ENCODE measurements at regions not wholly inside any gene's neighbourhood (a gene's known extent, or its start where the extent isn't known, plus 50 kb on each side); places are given as distances from the start of the nearest gene placed in this dataset.

- no peak overlapping the region for H3K9ac ChIP-seq (ENCODE audit: insufficient read depth, low read length)
- no peak overlapping the region for H3K27ac ChIP-seq (ENCODE audit: insufficient read depth, low read length)
- H3K4me1 ChIP-seq (ENCODE audit: control insufficient read depth, extremely low read depth, insufficient read depth, low read length), result no peaks in the 10 kb centered on the region
Observed at GRCh38 chr2:23321751-23322150, 63.2 kb upstream of the KLHL29 start.

GRCh38 chr2:23322567-23323197, 62.3 kb upstream of the KLHL29 start:
- Histone ChIP-seq H2AFZ (ENCODE audit: low read length) (no peak overlapping the region), H3K9me3 (ENCODE audit: control insufficient read depth, insufficient read depth, low read depth, low read length) (no peaks in the 10 kb centered on the region), H3K27me3 (ENCODE audit: control insufficient read depth, insufficient read depth, low read length) (no peaks in the 10 kb centered on the region), H3K4me1 (ENCODE audit: control insufficient read depth, extremely low read depth, insufficient read depth, low read length) (no peaks in the 10 kb centered on the region), H3K4me3 (replicated peaks in 1 of 4; ENCODE audit: control extremely low read depth in 1 of 4, insufficient read depth in 1 of 4, low read depth in 3 of 4, low read length in 4 of 4) (no peak overlapping the region), H3K9ac (ENCODE audit: insufficient read depth, low read length) (no peak overlapping the region), H3K4me2 (ENCODE audit: extremely low read depth, insufficient read depth, low read length) (no peak overlapping the region), H3K79me2 (ENCODE audit: control insufficient read depth, insufficient read depth, low read length) (no peaks in the 10 kb centered on the region), H4K20me1 (ENCODE audit: control insufficient read depth, extremely low read depth, insufficient read depth, low read length) (no peaks in the 10 kb centered on the region), H3K27ac (ENCODE audit: insufficient read depth, low read length) (no peak overlapping the region), H3K36me3 (ENCODE audit: control insufficient read depth, insufficient read depth, low read length) (no peaks in the 10 kb centered on the region)
- DNase-seq (ENCODE audit: low read depth in 2 of 2), result no peak
- TF ChIP-seq EZH2 (IDR thresholded peaks at IDR 0.05; ENCODE audit: low read length, missing control alignments), result no peak
- no peak for TF ChIP-seq CTCF (conservative IDR thresholded peaks at IDR 0.05 in 1 of 2, IDR thresholded peaks at IDR 0.05 in 1 of 2; ENCODE audit: low read depth in 1 of 2, low read length in 2 of 2)

More at GRCh38 chr2:23321751-23322150, 63.2 kb upstream of the KLHL29 start:
- TF ChIP-seq CTCF (conservative IDR thresholded peaks at IDR 0.05 in 1 of 2, IDR thresholded peaks at IDR 0.05 in 1 of 2; ENCODE audit: low read depth in 1 of 2, low read length in 2 of 2) (no peak), EZH2 (IDR thresholded peaks at IDR 0.05; ENCODE audit: low read length, missing control alignments) (no peak)
- Histone ChIP-seq H2AFZ (ENCODE audit: low read length) (no peak overlapping the region), H4K20me1 (ENCODE audit: control insufficient read depth, extremely low read depth, insufficient read depth, low read length) (no peaks in the 10 kb centered on the region), H3K36me3 (ENCODE audit: control insufficient read depth, insufficient read depth, low read length) (no peaks in the 10 kb centered on the region), H3K4me3 (replicated peaks in 1 of 4; ENCODE audit: control extremely low read depth in 1 of 4, insufficient read depth in 1 of 4, low read depth in 3 of 4, low read length in 4 of 4) (no peak overlapping the region), H3K79me2 (ENCODE audit: control insufficient read depth, insufficient read depth, low read length) (no peaks in the 10 kb centered on the region), H3K9me3 (ENCODE audit: control insufficient read depth, insufficient read depth, low read depth, low read length) (no peaks in the 10 kb centered on the region), H3K4me2 (ENCODE audit: extremely low read depth, insufficient read depth, low read length) (no peak overlapping the region), H3K27me3 (ENCODE audit: control insufficient read depth, insufficient read depth, low read length) (no peaks in the 10 kb centered on the region)
- DNase-seq (ENCODE audit: low read depth in 2 of 2), result no peak

- Histone ChIP-seq H3K27me3 (ENCODE audit: control insufficient read depth, insufficient read depth, low read length) (no peaks in the 10 kb centered on the region), H2AFZ (ENCODE audit: low read length) (no peak overlapping the region)
- no peak for TF ChIP-seq CTCF (conservative IDR thresholded peaks at IDR 0.05 in 1 of 2, IDR thresholded peaks at IDR 0.05 in 1 of 2; ENCODE audit: low read depth in 1 of 2, low read length in 2 of 2)
- TF ChIP-seq EZH2 (IDR thresholded peaks at IDR 0.05; ENCODE audit: low read length, missing control alignments), result no peak
Observed at GRCh38 chr2:23323198-23323916, 61.6 kb upstream of the KLHL29 start.

More at GRCh38 chr2:23323198-23323916, 61.6 kb upstream of the KLHL29 start:
- Histone ChIP-seq H3K79me2 (ENCODE audit: control insufficient read depth, insufficient read depth, low read length) (no peaks in the 10 kb centered on the region), H3K9ac (ENCODE audit: insufficient read depth, low read length) (no peak overlapping the region), H3K27ac (ENCODE audit: insufficient read depth, low read length) (no peak overlapping the region), H3K4me3 (replicated peaks in 1 of 4; ENCODE audit: control extremely low read depth in 1 of 4, insufficient read depth in 1 of 4, low read depth in 3 of 4, low read length in 4 of 4) (no peak overlapping the region), H3K36me3 (ENCODE audit: control insufficient read depth, insufficient read depth, low read length) (no peaks in the 10 kb centered on the region), H3K4me2 (ENCODE audit: extremely low read depth, insufficient read depth, low read length) (no peak overlapping the region), H3K9me3 (ENCODE audit: control insufficient read depth, insufficient read depth, low read depth, low read length) (no peaks in the 10 kb centered on the region), H4K20me1 (ENCODE audit: control insufficient read depth, extremely low read depth, insufficient read depth, low read length) (no peaks in the 10 kb centered on the region), H3K4me1 (ENCODE audit: control insufficient read depth, extremely low read depth, insufficient read depth, low read length) (no peaks in the 10 kb centered on the region)
- DNase-seq (ENCODE audit: low read depth in 2 of 2), result no peak
